ENCODE measurements at regions not wholly inside any gene's neighbourhood (a gene's known extent, or its start where the extent isn't known, plus 50 kb on each side); places are given as distances from the start of the nearest gene placed in this dataset.
A peak's percentile ranks its signal among the peaks of the same experiment; 100 is the strongest.

DNA sequence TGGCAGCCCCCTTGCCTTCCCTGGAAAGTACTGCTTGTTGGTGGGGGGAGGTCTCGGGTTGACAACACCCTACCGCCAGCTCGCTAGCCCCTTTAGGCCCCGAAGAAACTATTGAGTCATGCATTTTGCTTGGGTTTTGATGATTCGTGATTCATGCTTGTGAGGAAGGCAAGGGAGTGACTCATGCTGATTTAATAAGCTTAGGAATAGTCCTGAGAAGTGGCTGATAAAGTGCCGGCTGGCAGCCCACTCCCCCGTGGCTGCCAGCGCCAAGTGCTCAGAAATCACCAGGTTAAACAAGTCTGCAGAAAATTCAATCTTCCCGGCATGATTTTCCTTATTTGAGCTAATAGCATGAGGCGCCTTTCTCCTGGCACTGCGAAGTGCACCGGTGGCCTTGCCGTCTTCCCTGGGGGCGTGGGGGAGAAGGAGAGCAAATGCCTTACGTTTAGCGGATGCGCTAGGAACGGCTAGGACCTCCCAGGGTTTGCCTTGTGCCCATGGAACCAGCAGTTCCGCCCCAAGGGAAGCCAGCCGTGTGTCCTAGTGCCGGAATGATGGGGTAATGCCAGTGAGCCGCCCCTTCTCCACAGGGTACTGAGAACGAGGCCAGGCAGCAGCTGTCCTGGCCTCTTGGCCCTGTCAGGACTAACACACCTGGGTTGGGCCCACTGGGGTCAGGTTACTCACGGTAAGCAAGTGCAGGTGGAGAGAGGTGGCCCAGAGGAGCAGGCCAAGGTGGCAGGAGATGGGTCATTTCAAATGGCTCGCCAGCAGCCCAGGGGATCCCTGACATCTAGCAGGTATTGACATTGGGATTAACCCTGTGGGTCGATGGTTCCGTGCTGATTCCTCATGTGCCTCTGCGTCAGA lies 151.9 kb downstream of the MACROH2A1 start:
- DNase-seq, result peak; percentile 17

DNA sequence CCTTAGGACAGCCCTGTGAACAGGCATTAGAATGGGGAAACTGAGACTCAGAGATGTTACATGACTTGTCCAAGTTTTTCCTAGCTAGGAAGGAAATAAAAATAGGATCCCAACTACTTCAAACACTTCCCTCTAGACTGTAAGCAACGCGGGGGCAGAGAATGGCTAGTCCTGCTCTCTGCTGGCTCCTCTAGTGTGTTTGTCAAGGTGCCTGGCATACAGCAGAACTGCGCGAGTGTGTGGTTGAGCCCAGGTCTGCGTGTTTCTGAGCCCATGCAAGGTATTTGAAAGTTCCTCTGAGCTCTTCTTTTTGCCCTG lies 152.5 kb downstream of the MACROH2A1 start:
- peak; percentile 29 for DNase-seq

DNA sequence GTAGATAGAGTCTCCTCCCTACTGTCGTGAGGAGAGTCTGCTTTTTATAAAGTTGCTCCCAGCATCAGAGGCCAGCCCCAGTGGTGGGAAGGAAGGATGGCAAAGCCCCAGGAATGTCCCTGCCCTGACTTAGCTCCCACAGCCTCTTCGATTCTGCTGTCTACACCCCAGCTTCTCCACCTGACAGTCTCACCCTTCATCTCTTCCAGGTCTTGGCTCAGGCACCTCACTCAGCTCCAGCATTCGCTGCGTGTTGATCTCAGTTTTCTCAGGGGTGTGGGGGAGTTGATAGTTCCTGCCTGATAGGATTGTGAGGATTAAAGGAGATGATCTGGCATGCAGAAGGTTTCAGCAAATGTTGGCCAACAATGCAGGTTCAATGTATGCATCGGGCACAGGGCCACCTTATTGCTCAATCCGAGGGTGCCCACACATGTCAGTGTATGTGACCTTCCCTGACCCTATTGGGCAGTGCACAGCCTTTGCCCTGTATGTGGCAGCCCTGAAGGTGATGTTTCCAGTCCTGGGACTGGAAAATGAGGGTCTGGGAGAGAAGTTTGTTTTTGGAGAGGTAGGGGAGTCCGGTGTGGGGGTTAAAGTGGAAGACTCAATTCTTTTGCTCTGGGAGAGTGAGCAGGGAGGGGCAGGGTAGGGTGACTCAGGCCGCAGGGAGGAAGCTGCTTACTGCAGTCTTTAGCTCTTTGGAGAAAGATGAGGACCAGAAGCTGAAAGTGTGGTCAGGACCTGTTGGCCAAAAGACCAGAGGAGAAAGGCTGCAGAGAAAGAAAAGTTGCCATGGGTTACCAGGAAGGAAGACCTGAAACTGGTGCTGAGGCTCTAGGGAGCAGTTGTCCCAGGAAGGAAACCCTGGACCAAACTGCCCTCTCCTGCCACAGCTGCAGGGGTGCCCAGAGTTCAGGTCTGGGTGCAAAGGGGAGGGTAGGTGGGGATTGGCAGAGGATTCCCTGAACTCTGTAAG lies 153.2 kb downstream of the MACROH2A1 start:
- DNase-seq, result peak; percentile 10

DNA sequence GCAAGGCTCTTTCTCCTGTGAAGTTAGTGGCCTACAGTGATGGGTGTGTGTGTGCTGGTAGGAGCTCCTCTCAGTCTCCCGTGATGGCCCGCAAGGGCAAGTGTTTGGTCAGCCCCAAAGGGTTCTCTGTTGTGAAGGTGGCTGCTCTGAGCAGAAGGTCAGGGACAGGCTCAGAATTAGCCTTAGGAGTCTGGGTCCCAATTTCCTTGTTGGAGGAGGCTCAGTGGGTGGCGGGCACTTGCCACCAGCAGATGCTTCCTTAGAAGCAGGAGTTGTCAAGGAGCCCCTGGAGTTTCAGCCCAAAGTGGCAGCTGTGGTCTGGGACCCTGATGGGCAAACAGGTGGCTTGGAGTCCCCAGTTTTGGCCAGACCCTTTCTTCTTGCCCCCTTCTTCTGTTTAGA lies 154.4 kb downstream of the MACROH2A1 start:
- peak; percentile 17 for DNase-seq

DNA sequence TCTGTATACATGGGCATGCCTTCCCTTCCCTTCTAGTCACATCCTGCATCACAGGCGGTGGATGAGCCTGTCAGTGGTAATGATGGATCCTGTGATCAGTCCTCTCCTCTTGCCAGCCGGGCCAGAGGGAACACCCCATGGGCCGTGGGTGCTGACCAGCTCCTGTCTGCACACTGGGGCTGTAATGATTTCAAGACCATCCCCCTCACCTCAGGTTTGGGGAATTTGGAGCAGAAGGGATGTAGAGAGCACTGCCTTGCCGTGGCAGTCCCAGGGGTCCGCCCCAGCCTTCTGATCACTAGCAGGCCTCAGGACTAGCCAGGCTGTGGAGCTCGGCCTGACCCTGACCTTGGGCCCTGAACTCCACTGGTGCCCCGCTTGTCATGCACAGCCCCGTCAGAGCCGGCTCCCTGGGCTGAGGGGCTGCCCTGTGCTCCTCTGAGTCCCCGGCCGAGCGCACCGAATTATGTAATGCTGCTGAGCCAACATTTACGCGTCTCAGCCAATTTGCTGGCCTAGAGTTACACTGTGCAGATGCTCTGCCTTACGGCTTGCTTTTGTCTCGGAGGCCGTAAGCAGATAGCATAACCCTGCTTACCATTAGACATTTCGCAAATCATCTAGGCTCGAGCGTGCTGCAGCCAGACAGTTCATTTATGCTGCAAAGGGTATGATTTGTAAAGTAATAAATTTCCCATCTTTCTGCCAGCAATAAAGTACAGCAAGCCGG lies 155.3 kb downstream of the MACROH2A1 start:
- peak; percentile 7 for DNase-seq

DNA sequence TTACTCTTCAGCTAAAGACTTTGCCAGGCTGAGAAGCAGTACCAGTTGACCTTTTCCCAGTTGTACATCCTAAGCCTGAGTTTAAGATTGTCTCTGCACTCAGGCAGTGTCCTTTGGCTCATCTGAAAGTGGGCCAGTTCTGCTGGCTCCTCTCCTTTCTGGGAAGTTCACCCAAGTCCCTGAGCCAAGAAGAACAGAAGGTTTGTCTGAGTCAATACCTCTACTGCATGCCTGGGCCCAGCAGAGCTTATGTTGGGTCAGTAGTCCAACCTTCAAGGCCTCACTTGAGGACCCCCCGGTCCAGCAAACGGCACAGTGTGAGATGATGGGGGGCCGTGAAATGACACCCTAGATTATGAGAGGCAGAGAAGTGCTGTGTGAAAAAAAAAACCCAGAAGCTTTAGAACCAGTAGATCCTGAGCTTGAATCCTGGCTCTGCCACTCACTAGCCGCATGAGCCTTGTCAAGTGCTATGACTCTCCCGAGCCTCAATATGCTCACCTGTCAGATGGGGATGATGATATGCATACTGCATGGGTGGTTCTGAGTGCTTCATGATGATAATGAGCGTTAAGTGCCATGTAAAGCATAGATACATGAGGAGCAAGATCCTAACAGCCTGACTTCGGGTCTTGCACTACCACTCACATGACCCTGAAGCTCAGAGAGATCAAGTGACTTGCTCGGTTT lies 156.0 kb downstream of the MACROH2A1 start:
- peak; percentile 10 for DNase-seq

DNA sequence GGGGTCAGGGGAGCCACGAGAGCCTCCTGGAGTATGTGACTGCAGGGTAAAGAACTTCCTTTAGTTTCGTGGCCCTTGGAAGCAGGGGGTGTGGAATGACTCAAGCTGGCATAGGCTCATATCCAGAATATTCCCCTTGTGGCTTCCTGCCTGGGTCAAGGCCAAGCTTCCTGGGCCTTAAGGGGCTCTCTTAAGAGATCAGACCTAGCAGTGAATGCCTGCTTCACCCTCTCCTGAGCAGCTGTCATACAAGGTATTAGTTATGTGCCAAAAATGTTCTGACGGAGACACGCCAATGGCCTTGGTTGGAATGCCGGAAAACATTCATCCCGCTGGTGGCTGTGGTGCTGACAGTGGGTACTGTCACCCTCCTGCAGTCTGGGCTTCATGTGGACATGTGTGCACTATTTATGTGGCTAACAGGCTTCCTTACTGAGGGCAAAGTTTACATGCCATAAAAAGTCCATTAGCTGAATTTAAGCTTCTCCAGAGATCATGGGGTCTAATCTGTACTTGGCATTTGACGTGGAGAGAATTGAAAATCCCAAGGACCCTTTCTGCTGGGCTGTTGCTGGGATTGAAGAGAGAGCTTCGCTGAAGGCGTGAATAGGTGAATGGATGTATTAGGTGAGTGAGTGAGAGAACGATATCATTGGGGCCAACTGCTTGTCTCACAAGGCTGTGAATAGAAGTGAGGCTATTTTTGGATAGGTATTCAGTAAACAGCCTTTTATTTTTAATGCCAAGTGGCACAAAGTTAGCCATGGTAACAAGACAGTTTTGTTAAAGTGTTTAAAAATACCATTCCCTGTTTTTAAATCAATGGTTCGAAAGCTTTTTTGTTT lies 156.8 kb downstream of the MACROH2A1 start:
- peak; percentile 7 for DNase-seq

DNA sequence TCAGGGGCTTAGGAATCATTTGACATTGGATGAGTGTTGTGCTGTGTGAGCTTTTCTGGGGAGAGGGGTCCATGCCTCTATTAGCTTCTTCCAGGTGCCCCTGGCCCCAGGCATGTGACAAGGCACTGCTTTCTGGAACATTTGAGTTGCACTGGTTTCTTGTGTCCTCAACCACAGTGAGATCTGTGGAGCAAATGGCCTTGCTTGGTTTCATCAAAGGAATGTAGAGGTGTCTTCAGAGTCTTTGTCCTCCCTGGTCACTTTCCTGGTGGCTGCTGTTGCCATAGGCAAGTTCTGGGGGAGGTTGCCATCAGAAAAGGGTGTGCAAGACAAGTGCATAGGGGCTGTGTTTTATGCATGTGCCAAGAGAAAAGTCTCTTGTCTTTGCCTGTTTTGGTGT lies 157.5 kb downstream of the MACROH2A1 start:
- peak; percentile 16 for DNase-seq

DNA sequence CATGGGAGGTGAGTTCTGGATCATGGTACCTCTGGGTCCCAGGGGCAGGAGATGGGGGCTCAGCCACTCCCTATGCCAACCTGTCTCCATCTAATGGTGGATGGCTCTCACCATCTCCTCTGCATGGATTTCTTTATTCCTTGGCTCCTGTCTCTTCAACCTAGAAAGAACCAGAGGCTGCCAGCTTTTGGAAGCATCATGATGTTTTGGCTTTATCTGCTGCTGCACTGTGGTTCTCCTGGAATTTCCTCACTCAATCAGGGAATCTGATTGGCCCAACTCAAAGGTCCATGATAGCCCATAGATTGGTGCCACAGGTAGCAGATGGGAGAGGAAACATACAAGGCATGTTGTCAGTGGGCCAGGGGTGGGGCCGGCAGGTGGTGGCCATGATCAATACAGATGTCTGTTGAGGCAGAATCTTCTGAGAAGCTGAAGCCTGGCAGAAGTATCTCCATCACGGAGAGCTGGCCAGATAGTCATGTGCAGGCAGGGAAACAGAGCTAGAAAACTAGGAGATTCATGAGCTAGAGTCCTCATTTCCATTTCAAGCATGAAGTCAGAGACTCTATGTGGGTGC lies 158.2 kb downstream of the MACROH2A1 start:
- DNase-seq, result peak; percentile 7

DNA sequence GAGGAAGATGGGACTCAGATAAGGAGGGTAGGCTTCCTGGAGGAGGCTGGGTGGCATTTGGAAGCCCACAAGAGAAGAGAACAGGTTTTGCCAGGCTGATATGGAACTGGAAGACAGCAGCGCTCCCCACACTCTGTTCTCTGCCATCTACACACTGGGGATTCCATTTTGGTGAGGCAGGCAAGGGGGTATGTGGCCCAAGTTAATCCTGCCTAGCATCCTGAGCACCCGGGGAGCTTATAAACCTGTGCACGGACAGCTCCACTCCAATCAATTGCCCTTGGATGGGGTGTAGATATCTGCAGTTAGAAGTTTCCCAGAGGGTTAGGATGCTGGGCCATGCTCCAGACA lies 158.8 kb downstream of the MACROH2A1 start:
- peak; percentile 4 for DNase-seq

DNA sequence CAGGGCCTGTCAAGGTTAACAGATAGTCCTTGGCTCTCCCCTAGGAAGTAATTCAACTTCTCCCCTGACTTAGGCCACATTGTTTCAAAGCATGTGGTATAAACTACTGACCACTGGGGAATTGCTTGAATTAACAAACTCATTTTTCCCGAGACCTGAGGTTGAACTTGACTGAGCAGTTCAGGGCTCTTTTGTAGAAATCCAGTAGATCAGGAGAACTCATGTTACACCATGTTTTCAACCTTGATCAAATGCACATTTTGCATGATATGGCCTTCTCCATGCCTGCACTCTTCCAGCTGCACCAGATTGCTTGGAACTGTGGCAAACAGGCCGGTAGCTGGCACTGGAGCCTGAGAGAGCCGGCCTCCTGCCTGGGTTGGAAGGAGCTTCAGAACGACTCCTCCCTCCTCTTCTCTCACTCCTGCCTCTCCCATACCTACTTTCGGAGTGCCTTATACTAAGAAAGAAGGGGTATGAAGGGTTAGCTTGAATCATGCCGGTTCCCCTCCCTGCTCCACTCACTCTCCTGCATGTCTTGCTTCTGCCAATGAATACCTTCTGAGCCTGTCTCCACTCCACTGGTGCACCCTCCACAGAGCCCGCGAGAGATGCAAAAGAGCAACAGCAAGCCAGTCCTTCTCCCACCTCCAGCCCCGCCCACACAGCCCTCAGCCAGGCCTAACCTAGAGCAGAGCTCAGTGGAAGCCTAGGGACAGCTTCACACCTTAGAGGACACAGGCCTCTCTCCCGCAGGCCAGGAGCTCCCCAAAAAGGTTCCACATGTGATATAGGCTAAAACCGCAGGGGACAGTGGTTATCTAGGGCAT lies 159.4 kb downstream of the MACROH2A1 start:
- peak; percentile 22 for DNase-seq

DNA sequence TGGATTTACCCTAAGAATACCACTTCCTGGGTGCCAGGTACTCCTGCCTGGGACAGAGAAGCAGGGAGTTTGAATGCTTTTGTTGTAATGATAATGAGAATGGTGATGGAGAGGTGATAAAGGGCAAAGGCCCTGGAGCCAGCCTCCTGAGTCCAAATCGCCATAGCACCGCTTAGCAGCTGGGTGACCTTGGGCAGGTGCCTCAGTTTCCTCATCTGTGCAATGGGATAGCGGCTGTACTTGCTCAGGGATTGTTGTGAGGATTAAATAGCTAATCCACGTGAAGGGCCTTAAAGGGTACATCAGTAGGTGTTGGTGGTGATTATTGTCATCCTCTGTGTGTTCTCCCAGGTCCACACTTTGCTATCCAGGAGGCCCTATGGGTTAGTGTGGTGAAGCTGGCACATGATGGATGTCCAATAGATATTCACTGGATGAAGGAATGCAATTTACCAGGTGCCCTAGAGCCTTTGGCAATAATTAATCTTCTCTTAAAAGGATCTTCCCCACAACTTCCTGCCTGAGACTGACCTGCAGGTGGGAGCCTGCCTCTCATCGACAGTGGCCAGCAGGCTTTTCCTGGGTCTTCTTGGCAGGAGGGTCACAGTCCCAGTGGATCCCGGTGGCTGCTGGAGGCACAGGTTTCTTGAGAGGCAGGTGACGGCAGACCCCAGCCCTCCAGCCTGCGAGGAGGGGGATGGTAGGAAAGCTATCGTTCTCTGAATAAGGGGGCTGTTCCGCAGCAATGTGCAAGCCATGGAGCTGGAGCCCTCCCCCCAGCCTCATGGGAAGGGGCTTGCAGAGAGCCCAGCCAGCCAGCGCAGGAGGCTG lies 160.2 kb downstream of the MACROH2A1 start:
- DNase-seq, result peak; percentile 7

DNA sequence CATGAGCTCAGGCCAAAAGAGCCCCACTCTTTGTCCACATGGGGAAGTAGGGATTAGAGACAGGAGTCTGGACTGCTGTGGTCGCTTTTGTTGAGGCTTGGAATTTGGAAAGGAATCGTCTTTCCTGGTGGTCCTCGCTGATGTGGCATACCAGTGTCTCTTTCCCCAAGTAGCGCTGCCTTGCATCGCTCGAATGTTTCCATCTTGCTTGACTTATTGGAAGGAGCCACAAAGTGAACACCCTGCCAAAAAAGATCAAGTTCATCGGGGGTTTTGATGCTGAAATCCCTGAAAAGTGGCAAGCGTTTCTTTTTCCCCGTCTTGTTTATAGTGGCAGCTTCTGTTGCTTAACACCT lies 161.3 kb downstream of the MACROH2A1 start:
- peak; percentile 3 for DNase-seq

DNA sequence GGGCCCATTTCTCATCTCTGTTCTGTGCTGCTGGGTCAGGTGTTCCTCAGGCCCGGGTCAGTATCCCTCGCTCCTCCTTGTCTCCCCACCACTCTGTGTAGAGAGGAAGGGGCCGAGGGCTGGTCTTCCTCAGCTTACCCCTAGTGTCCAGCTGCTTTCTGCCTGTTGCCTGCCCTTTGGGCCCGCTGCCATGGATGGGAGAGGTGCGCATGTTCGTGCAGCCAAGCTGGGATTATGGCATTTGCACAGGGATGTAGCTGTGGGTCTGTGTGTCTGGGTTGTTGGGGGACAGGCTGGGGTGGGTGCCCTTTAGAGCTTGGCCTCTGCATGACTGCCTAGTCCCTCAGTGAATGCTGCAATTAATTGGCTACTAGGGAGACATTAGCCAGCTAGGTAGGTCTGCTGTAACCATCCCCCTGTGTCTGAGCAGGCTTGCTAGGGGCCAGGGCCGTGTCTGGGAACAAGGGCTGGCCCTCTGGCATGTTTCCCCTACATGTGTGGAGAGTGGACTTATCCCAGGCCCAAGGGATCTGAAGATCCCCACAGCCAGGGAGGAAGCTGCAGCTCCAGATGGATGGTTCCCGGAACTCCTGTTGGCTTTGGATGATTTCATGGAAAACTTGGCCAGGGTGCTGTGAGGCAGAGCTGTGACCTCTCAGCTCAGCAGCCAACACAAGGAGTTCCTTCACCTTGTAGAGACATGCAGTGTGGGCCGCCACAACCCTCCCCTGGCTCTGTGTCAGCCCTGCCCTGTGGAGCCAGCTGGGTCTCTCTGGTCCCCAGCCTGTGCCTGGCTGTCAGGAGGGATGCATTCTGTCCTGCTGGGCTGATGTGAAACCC lies 161.9 kb downstream of the MACROH2A1 start:
- peak; percentile 12 for DNase-seq

DNA sequence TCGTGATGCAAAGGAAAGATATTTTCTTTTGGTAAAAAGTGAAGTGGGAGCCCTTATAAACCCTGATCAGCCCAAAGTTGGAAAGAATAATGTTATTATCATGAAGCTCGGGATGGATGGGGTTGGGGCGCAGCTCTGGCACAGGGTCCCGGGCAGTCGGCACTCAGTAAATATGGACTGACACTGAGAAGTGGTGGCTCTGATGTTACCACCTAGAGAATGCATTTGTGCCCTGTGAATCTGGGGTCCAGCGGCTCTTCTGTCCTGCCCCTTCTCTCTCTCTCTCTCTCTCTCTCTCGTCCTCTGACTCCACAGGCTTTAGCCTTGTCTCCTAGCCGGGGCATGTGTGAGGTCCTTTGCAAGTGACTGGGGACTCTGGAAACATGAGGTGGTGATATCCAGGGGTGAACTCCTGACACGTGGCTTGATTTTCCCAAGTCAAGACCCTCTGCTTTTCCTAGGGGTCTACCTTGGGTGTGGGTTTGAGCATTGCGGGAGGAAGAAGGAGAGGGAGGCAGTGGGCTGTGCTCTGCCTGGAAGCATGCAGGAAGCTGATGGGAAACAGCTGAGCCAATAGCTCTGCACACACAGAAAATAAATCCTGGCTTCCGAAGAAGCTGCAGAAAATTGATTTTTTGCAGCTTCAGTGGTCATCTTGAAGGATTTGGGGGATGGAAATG lies 162.7 kb downstream of the MACROH2A1 start:
- DNase-seq, result no peak

DNA sequence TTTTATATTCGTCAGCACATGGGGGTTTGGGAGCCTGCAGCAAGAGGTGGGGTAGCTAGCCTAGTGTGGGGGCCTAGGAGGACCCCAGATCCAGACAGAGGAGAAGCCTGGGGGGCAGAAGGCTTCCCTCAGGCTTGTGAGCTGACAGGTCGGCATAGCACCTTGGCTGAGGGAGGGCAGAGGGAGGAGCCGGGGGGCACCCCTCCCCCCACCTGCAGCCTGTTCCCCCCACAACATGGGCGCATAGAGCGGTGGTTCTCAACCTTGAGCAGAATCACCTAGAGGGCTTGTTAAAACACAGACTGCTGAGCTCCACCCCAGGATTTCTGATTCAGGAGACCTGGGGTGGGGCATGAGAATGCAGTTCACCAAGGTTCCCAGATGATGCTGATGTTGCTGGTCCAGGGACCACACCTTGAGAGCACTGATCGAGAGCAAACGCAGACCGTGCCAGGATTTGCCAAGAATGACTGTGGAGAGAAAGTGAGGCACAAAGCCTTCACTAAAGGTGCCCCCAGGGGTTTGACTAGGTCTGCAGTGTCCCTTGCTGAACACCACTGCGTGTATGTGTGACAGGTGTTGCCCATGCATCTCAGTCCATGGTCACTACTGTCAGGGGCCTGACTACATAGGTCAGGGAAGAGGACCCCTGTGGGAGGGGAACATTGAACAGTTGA lies 163.3 kb downstream of the MACROH2A1 start:
- no peak for DNase-seq

Measured in stimulated activated CD8-positive, alpha-beta memory T cell treated with anti-CD3 and anti-CD28 coated beads, Interleukin-4, amount 100 ng/mL, for 48 hours (primary cell).